Mucosa of gallbladder (tissue), 1 donor: ENCODE measurements at regions not wholly inside any gene's neighbourhood (a gene's known extent, or its start where the extent isn't known, plus 50 kb on each side); places are given as distances from the start of the nearest gene placed in this dataset.

Source experiments
- DNase-seq: peaks from one replicate; pipeline ENCODE4 v3.0.0-alpha.2; 2020; ENCODE audit warnings: low spot score
- donor health status: DM: no; HTN: no; CAD: no.

DNA sequence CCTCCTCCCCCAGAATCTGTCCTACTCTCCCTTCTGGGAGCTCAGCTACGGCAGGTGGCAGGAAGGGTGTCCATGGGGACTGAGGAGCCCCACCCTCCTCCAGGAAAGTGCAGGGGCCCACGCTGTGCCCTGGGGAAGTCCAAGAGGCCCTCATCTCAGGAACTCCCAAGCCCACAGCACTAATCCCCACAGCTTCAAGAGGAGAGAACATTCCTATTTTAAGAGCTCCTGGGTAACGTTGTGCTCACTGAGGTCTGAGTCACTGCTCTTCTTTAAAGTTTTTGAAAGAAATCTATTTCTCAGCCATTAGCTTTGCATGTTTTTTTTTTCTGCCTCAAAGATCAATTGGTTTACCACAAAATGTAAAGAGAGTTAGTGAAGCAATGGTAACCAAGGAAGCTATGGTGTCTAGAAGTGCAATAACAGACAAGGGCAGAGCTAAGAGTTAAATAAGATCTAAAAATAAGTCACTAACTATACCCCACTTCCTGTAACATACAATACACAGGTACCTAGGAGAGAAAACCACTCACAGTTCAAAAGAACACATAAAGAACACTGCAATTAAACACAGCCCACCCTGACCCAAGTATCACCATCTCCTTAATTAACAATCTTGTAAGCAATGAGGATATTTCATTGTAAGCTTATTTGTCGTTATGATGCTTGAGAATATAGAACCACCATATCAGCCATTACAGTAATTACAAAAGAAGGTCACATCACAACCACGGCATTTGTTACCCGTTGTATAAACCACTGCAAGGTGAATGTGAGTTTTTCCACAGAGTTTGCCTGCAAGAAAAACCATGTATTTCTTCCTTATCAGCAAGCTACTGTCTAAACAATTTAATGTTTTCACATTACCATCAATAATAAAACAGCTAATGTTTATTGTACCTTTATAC, 382.3 kb upstream of the SLC30A5 start:
- DNase-seq: no peak

- no peak for DNase-seq
Observed at GRCh38 chr5:68714810-68715209, 379.0 kb upstream of the SLC30A5 start.

DNA sequence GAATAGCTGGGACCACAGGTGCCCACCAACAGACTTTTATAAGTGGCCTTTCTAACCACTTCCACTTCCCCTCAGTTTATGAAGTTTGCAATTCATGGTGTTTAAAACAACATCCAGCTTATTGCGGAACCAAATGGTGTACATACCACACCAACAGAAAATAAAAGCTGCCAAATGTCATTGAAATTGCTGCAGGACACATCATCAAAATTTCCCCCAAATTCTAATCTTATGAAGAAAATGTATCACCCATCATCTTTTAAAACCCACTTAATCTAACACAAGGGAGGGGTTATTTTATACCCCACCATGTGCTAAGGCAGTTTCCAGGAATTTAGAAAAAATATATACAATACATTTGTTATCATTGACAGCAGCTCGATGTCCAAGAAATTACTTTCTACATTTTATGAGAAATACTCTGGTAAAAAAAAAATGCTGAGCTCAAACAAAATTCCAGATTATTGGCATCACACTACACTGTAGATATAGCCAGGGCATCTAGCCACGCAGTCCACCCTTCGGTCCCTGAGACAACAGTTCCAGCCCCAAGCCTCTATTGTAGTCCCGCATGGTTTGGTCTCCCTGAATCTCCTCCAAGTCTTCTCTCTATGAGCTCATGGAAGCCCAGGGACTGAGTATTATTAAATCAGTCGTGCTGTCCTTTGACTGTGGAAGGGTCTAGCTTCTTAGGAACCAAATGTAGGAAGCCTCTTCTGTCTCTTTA, 372.8 kb upstream of the SLC30A5 start:
- DNase-seq: no peak

GRCh38 chr5:68722357-68722756, 371.5 kb upstream of the SLC30A5 start:
- DNase-seq: no peak

GRCh38 chr5:68725905-68726683, 367.7 kb upstream of the SLC30A5 start:
- DNase-seq: no peak

DNA sequence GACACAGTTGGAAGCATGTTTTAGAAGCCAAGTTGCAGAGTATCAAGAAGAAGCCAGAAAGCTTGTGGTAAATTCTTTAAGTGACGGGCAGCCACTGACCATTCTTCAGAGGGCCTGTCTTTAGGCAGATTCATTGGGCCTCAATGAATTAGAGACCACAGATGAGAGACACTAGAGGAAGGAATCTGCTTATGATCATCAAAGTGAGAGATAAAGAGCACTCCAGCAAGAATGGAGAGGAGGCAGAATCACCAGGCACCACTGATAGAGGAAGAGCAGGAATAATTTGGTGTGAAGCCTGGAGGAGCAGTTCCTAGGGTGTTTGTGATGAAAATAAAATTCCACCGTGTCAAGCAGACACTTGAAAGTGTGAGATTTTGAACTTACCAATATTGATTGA, 365.9 kb upstream of the SLC30A5 start:
- no peak for DNase-seq

DNA sequence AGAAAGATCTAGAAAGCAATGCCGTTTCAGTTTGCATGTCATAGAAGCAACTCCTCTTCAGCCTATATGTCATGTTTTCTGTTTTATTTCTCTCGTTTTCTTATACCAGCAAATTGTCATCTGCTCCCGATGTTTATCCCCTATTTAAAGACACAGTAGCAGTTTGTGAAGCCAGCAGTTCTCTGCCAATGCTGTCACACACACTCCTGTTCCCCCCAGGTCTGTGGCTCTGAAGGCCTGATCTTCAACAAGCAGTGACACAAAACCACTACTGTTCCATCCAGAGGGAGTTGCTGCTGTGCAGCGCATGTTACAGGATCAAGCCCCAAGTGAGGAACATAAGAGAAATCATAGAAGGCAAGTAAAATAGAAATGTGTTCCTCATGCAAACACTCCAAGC, 364.1 kb upstream of the SLC30A5 start:
- DNase-seq: no peak

- DNase-seq: peak; percentile 43
Observed at GRCh38 chr5:68730220-68730978, 363.4 kb upstream of the SLC30A5 start.

DNA sequence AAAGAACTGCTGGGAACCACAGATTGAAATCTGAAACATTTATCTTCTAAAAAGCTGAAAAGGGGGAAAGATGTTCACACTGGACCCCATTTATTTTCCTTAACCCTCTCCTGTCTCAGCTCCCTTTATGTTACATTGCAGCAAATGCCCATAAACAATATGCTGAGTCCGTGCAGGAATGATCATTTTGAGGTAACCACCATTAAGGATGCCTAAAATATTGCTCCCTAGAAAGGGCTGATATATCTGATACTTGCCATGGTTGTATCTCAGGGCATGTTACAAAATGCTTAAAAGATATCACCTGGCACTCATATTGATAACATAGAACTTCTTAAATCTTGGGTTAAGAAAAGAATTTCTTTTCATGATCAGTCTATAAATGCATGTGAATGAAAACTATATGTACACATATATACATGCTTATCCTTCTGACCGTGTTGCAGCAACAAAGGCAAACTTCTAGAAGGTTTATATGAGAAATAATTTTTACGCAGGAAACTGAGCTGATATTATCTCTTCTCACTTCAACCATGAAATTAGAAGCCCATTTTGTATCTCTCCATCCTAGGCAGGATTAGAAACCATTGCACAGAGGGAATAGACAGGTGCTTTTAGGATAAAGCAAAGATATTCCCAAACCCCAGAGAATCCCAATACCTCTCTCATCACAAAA, 362.7 kb upstream of the SLC30A5 start:
- no peak for DNase-seq

GRCh38 chr5:68732251-68732650, 361.6 kb upstream of the SLC30A5 start:
- no peak for DNase-seq

GRCh38 chr5:68734781-68735180, 359.0 kb upstream of the SLC30A5 start:
- no peak for DNase-seq

DNA sequence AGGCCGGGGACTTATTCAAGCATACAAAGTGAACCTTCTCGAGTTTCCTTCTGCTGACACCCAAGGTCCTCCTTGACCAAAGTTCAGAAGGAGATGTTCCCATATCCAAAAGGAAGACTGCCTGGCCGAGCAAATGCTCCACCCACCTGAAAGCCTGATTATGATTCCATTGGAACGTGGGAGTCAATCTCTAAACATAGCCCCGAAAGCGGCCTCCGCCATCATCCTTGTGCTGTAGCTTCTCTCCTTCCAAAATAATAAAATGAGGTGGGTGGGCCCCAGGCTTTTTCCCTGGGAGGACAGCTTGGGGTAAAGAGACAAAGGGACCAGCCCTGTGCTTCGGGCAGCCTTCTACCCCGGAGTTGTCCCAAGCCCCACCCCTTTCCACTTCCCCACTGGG, 355.6 kb upstream of the SLC30A5 start:
- DNase-seq: no peak

DNA sequence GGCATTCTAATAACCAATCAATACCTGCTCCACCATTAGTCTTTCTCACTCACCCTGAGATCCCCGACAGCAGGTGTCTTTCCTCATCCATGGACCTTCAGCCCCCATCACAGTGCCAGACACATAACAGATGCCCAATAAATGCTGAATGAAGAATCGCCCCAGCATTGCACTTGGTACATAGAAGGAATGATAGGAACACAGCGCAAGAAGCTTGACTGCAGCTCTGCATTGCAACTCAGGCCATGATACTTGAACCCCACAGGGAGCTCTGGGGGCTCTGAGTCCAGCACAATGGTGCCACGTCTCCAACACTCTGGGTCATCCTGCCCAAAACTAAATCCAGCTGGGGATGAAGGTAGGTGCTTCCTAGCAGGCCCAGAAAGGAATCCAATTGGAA, 355.0 kb upstream of the SLC30A5 start:
- DNase-seq: no peak

DNA sequence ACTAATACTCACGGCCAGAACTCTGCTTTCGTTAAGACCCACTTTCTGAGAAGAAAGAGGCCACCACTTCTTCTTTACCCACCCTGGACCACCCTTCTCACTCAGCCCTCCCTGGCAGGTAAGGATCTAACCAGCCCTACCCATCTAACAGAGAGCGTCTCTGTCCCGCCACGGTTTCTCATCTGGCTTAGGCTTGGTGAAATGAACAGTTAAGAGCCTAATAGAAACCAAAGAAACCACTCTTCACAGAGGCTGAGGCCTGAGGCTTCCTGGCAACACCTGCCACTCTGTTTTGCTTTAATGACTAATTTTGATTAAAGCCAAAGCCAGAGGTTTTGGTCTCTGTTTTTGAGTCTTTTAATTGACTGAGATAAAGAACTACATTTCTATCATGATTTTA, 354.1 kb upstream of the SLC30A5 start:
- no peak for DNase-seq

GRCh38 chr5:68740226-68740910, 353.4 kb upstream of the SLC30A5 start:
- DNase-seq: no peak

DNA sequence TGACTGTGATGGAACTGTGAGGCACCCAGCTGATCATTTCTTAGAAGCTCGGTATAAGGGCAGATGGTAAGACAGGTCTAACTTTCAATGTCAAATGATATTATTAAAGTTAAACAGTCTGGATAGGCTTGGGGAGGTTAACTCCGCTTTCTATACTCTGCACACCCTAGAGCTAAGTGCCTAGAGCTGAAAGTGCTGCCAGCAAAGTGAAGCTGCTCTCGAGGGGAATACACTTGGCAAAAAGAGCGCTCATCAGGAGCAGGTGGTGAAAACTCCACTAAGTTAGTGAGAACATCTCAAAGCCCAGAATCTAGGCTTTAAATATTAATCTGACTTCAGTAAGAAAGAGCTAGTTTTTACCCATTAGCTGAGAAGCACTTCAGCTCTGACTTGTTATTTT, 349.6 kb upstream of the SLC30A5 start:
- no peak for DNase-seq

GRCh38 chr5:68745448-68745847, 348.4 kb upstream of the SLC30A5 start:
- no peak for DNase-seq

DNA sequence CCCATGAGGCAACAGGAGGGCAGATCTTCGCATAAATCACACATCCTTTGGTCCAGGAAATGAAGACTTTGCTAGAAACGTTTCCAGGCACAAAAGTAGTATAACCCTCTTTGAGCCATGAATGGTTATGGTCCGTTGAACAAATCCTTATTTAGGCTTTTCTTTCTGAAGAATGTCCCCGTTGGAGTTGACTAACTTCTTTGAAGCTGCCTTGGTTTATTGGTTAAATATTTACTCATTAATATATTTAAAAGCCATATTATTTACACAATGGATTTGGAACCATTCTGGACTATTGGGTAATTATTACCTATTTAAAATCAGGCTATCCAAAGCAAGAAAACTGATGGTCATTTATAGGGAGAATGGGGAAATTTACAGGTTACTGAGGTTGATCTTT, 347.6 kb upstream of the SLC30A5 start:
- no peak for DNase-seq

- no peak for DNase-seq
Observed at GRCh38 chr5:68746643-68747420, 347.0 kb upstream of the SLC30A5 start.

- DNase-seq: no peak
Observed at GRCh38 chr5:68747521-68747920, 346.3 kb upstream of the SLC30A5 start.
